GM23338 (cell line): ENCODE measurements at regions not wholly inside any gene's neighbourhood (a gene's known extent, or its start where the extent isn't known, plus 50 kb on each side); places are given as distances from the start of the nearest gene placed in this dataset.
"Not testable (repeated sequence)": the region's sequence is repeated elsewhere in the genome, so short reads cannot be mapped to it uniquely, and the experiment has no call there.

Experiments
- ATAC-seq: fragments of 200-7000 bp; cut with Tn5 transposase; 3 replicates; pipeline ENCODE4 v1.9.1; 2020
- DNase-seq: peaks from one replicate; pipeline ENCODE4 v3.0.0-alpha.2; 2015; ENCODE audit warnings: low spot score
- H2AFZ ChIP-seq: fragments of 200-600 bp; sonication (generic); 2 replicates; pipeline ENCODE4 v1.8.0; 2016; ENCODE audit warnings: antibody characterized with exemption, mild to moderate bottlenecking, moderate library complexity
- H3F3A ChIP-seq: fragments of 200-600 bp; sonication (generic); replicated peaks from 2 replicates; pipeline ENCODE4 v1.8.0; 2017; ENCODE audit warnings: antibody characterized with exemption, mixed run types, low read depth
- H3K27ac ChIP-seq: fragments of 200-600 bp; sonication (generic); 2 replicates; pipeline ENCODE4 v1.6.1; 2016; ENCODE audit warnings: low read depth
- H3K27me3 ChIP-seq: fragments of 200-600 bp; sonication (generic); 2 replicates; pipeline ENCODE4 v1.8.0; 2016; ENCODE audit warnings: mild to moderate bottlenecking, mixed run types, moderate library complexity; ENCODE audit not compliant: insufficient read depth
- H3K36me3 ChIP-seq: fragments of 200-600 bp; sonication (generic); 2 replicates; pipeline ENCODE4 v1.8.0; 2016; ENCODE audit warnings: mild to moderate bottlenecking; ENCODE audit not compliant: insufficient read depth
- H3K4me1 ChIP-seq: fragments of 200-600 bp; sonication (generic); 2 replicates; pipeline ENCODE4 v1.8.0; 2016; ENCODE audit warnings: mild to moderate bottlenecking, moderate library complexity; ENCODE audit not compliant: insufficient read depth
- H3K4me2 ChIP-seq: fragments of 200-600 bp; sonication (generic); 2 replicates; pipeline ENCODE4 v1.7.1; 2017; ENCODE audit warnings: mixed run types
- H3K4me3 ChIP-seq: fragments of 200-600 bp; sonication (generic); 2 replicates; pipeline ENCODE4 v1.6.1; 2016; ENCODE audit warnings: mixed run types
- H3K79me2 ChIP-seq: fragments of 200-600 bp; sonication (generic); replicated peaks from 2 replicates; pipeline ENCODE4 v1.8.0; 2017; ENCODE audit warnings: mild to moderate bottlenecking; ENCODE audit not compliant: insufficient read depth
- H3K9me2 ChIP-seq: fragments of 200-600 bp; sonication (generic); 2 replicates; pipeline ENCODE4 v1.8.0; 2017; ENCODE audit not compliant: insufficient read depth
- H4K20me1 ChIP-seq: fragments of 200-600 bp; sonication (generic); replicated peaks from 2 replicates; pipeline ENCODE4 v1.8.0; 2017; ENCODE audit warnings: mild to moderate bottlenecking; ENCODE audit not compliant: insufficient read depth
- H3K27ac Mint-ChIP-seq: 2 replicates; pipeline ENCODE4 v1.8.0; 2020; ENCODE audit warnings: inconsistent platforms, mild to moderate bottlenecking, moderate library complexity, mixed read lengths
- H3K27me3 Mint-ChIP-seq: 3 replicates; pipeline ENCODE4 v1.8.0; 2022; ENCODE audit warnings: low read depth, mild to moderate bottlenecking, moderate library complexity, mixed read lengths, inconsistent platforms; ENCODE audit not compliant: insufficient read depth, poor library complexity
- H3K36me3 Mint-ChIP-seq: 3 replicates; pipeline ENCODE4 v1.8.0; 2021; ENCODE audit warnings: low read depth, mild to moderate bottlenecking, inconsistent platforms, moderate library complexity, mixed read lengths
- H3K4me1 Mint-ChIP-seq: 3 replicates; pipeline ENCODE4 v1.8.0; 2020; ENCODE audit warnings: mild to moderate bottlenecking, inconsistent platforms, mixed read lengths
- H3K4me3 Mint-ChIP-seq: 3 replicates; pipeline ENCODE4 v1.8.0; 2021; ENCODE audit warnings: moderate library complexity, mild to moderate bottlenecking, inconsistent platforms, mixed read lengths
- H3K9me3 Mint-ChIP-seq: 3 replicates; pipeline ENCODE4 v1.8.0; 2020; ENCODE audit warnings: moderate library complexity, mild to moderate bottlenecking, inconsistent platforms, mixed read lengths
- EZH2 ChIP-seq: fragments of 200-600 bp; sonication (generic); IDR thresholded peaks from one replicate; pipeline ENCODE4 v1.8.0; 2017; ENCODE audit warnings: antibody characterized with exemption, mild to moderate bottlenecking, low read depth; ENCODE audit not compliant: unreplicated experiment
- EZH2phosphoT487 ChIP-seq: fragments of 200-600 bp; sonication (generic); IDR thresholded peaks from one replicate; pipeline ENCODE4 v1.8.1; 2018; ENCODE audit warnings: antibody characterized with exemption; ENCODE audit not compliant: unreplicated experiment
- JUNB ChIP-seq: IDR thresholded peaks from one replicate; pipeline ENCODE4 v1.6.1; 2016; ENCODE audit warnings: antibody characterized with exemption; ENCODE audit not compliant: unreplicated experiment
- NANOG ChIP-seq: IDR thresholded peaks from 2 replicates; pipeline ENCODE4 v1.6.1; 2016; ENCODE audit warnings: antibody characterized with exemption, borderline replicate concordance
- POLR2AphosphoS5 ChIP-seq: IDR thresholded peaks from 2 replicates; pipeline ENCODE4 v1.6.1; 2016; ENCODE audit warnings: antibody characterized with exemption, low read depth
- REST ChIP-seq: IDR thresholded peaks from one replicate; pipeline ENCODE4 v1.6.1; 2018; ENCODE audit warnings: antibody characterized with exemption; ENCODE audit not compliant: unreplicated experiment
- STAT1 ChIP-seq: IDR thresholded peaks from one replicate; pipeline ENCODE4 v1.6.1; 2016; ENCODE audit warnings: antibody characterized with exemption; ENCODE audit not compliant: unreplicated experiment
- ZNF114 ChIP-seq: fragments of 250-450 bp; sonication (Bioruptor Pico); IDR thresholded peaks from 2 replicates; pipeline ENCODE4 v1.5.0; 2020; ENCODE audit warnings: mild to moderate bottlenecking, moderate library complexity
- ZNF331 ChIP-seq: fragments of 250-450 bp; sonication (Bioruptor Pico); IDR thresholded peaks from 2 replicates; pipeline ENCODE4 v1.5.0; 2020; ENCODE audit warnings: low read depth, mild to moderate bottlenecking, moderate library complexity

- TF ChIP-seq NANOG (no peak), ZNF331 (no peak), REST (no peak), EZH2phosphoT487 (no peak), STAT1 (no peak), JUNB (no peak), EZH2 (no peak)
Observed at GRCh38 chr1:148386617-148387016, 96.5 kb downstream of the PPIAL4G start (continued).

GRCh38 chr1:148386031-148386398 is 97.1 kb downstream of the PPIAL4G start:
- H3K4me3 ChIP-seq, H2AFZ ChIP-seq, H3K4me2 ChIP-seq, H3K9me3 Mint-ChIP-seq, ATAC-seq, H3K36me3 Mint-ChIP-seq, H3K4me3 Mint-ChIP-seq, H3K9me2 ChIP-seq, DNase-seq, H3K79me2 ChIP-seq, H4K20me1 ChIP-seq, H3K36me3 ChIP-seq, H3K27ac ChIP-seq, H3K4me1 ChIP-seq, H3F3A ChIP-seq: not testable (repeated sequence)
- Mint-ChIP-seq H3K27me3 (peaks cover 17% of the 10 kb centered on the region), H3K27ac (peak overlapping the region; percentile 51; the same call in 1 of the 2 replicates), H3K4me1 (peaks cover 15% of the 10 kb centered on the region)
- H3K27me3 ChIP-seq: peaks cover 13% of the 10 kb centered on the region; the same call in 1 of the 2 replicates

GRCh38 chr1:148385371-148386030 is 97.6 kb downstream of the PPIAL4G start:
- H3K27ac Mint-ChIP-seq: peak overlapping the region; percentile 51; the same call in 1 of the 2 replicates
- 0 out of 2 replicates have a peak, but pooled peaks cover 4% of the 10 kb centered on the region for H3F3A ChIP-seq
- no peaks in the 10 kb centered on the region for H3K36me3 Mint-ChIP-seq
- H3K4me2 ChIP-seq: no peak overlapping the region
- H4K20me1 ChIP-seq: no peaks in the 10 kb centered on the region
- peaks cover 18% of the 10 kb centered on the region for H3K27me3 ChIP-seq
- H3K27me3 Mint-ChIP-seq: peaks cover 15% of the 10 kb centered on the region
- H3K4me1 Mint-ChIP-seq: peaks cover 15% of the 10 kb centered on the region
- H3K4me1 ChIP-seq: no peaks in the 10 kb centered on the region
- H3K36me3 ChIP-seq: no peaks in the 10 kb centered on the region
- H3K9me3 Mint-ChIP-seq: no peaks in the 10 kb centered on the region; the same call in 2 of the 3 replicates
- H3K27ac ChIP-seq: no peak overlapping the region
- H2AFZ ChIP-seq: no peak overlapping the region
- H3K79me2 ChIP-seq: no peaks in the 10 kb centered on the region
- H3K4me3 Mint-ChIP-seq: no peak overlapping the region
- H3K4me3 ChIP-seq: no peak overlapping the region
- DNase-seq: no peak
- no peak for ATAC-seq
- no peaks in the 10 kb centered on the region for H3K9me2 ChIP-seq
- TF ChIP-seq NANOG: no peak
- no peak for TF ChIP-seq ZNF114 (CRISPR knock-in tag)
- TF ChIP-seq POLR2AphosphoS5: no peak
- TF ChIP-seq JUNB: no peak
- TF ChIP-seq EZH2: no peak
- TF ChIP-seq ZNF331: no peak
- no peak for TF ChIP-seq STAT1
- no peak for TF ChIP-seq REST
- TF ChIP-seq EZH2phosphoT487: no peak
